T follicular helper cell (primary cell): ENCODE measurements at regions not wholly inside any gene's neighbourhood (a gene's known extent, or its start where the extent isn't known, plus 50 kb on each side); places are given as distances from the start of the nearest gene placed in this dataset.

Experiments used
- DNase-seq: peaks from one replicate; pipeline ENCODE4 v3.0.0-alpha.2; 2020; ENCODE audit warnings: low read depth

GRCh38 chr1:56033321-56034037 is 545.9 kb downstream of the PLPP3 start:
- DNase-seq = no peak

- DNase-seq = no peak
Observed at GRCh38 chr1:56032096-56032676, 547.2 kb downstream of the PLPP3 start.

- DNase-seq = no peak
Observed at GRCh38 chr1:56031001-56031400, 548.4 kb downstream of the PLPP3 start.

GRCh38 chr1:56029319-56030003 is 549.9 kb downstream of the PLPP3 start:
- no peak for DNase-seq

GRCh38 chr1:56028911-56029310 is 550.5 kb downstream of the PLPP3 start:
- DNase-seq = no peak

GRCh38 chr1:56028244-56028643 is 551.1 kb downstream of the PLPP3 start:
- no peak for DNase-seq

- no peak for DNase-seq
Observed at GRCh38 chr1:56025942-56026341, 553.4 kb downstream of the PLPP3 start.

GRCh38 chr1:56024155-56024554 is 555.2 kb downstream of the PLPP3 start:
- no peak for DNase-seq

GRCh38 chr1:56019922-56020321 is 559.4 kb downstream of the PLPP3 start:
- no peak for DNase-seq

- no peak for DNase-seq
Observed at GRCh38 chr1:56019472-56019871, 559.9 kb downstream of the PLPP3 start.

GRCh38 chr1:56017336-56017735 is 562.0 kb downstream of the PLPP3 start:
- no peak for DNase-seq

GRCh38 chr1:56003846-56004245 is 575.5 kb downstream of the PLPP3 start:
- DNase-seq = no peak

GRCh38 chr1:56002231-56002630 is 577.1 kb downstream of the PLPP3 start:
- DNase-seq = no peak

- no peak for DNase-seq
Observed at GRCh38 chr1:56000424-56000823, 578.9 kb downstream of the PLPP3 start.

- DNase-seq = no peak
Observed at GRCh38 chr1:55997536-55997935, 581.8 kb downstream of the PLPP3 start.

- DNase-seq = no peak
Observed at GRCh38 chr1:55993646-55994318, 585.6 kb downstream of the PLPP3 start.

- DNase-seq = no peak
Observed at GRCh38 chr1:55990007-55990406, 589.4 kb downstream of the PLPP3 start.

- DNase-seq = no peak
Observed at GRCh38 chr1:55988963-55989452, 590.4 kb downstream of the PLPP3 start.

GRCh38 chr1:55987491-55988249 is 591.7 kb downstream of the PLPP3 start:
- DNase-seq = no peak

- no peak for DNase-seq
Observed at GRCh38 chr1:55986003-55986402, 593.4 kb downstream of the PLPP3 start.

GRCh38 chr1:55981010-55981650 is 598.2 kb downstream of the PLPP3 start:
- no peak for DNase-seq
